ENCODE measurements at regions not wholly inside any gene's neighbourhood (a gene's known extent, or its start where the extent isn't known, plus 50 kb on each side); places are given as distances from the start of the nearest gene placed in this dataset.

GRCh38 chr1:191992118-191992517 lies 166.1 kb upstream of the RGS18 start:
- no peak for DNase-seq (ENCODE audit: low spot score)

GRCh38 chr1:191993549-191993948 lies 164.7 kb upstream of the RGS18 start:
- no peak for DNase-seq (ENCODE audit: low spot score)

GRCh38 chr1:192002063-192002462 lies 156.2 kb upstream of the RGS18 start:
- no peak for DNase-seq (ENCODE audit: low spot score)

GRCh38 chr1:192003295-192004077 lies 154.8 kb upstream of the RGS18 start:
- DNase-seq (ENCODE audit: low spot score) = no peak

GRCh38 chr1:192005976-192006375 lies 152.3 kb upstream of the RGS18 start:
- DNase-seq (ENCODE audit: low spot score) = no peak

- no peak for DNase-seq (ENCODE audit: low spot score)
These were observed 149.9 kb upstream of the RGS18 start for GRCh38 chr1:192008281-192008825.

GRCh38 chr1:192010406-192010805 lies 147.9 kb upstream of the RGS18 start:
- no peak for DNase-seq (ENCODE audit: low spot score)

- DNase-seq (ENCODE audit: low spot score) = no peak
These were observed 146.7 kb upstream of the RGS18 start for GRCh38 chr1:192011525-192011924.

- DNase-seq (ENCODE audit: low spot score) = no peak
These were observed 135.4 kb upstream of the RGS18 start for GRCh38 chr1:192022827-192023226.

GRCh38 chr1:192024881-192025280 lies 133.4 kb upstream of the RGS18 start:
- no peak for DNase-seq (ENCODE audit: low spot score)

- DNase-seq (ENCODE audit: low spot score) = no peak
These were observed 119.7 kb upstream of the RGS18 start for GRCh38 chr1:192038567-192038966.

- DNase-seq (ENCODE audit: low spot score) = no peak
These were observed 113.1 kb upstream of the RGS18 start for GRCh38 chr1:192045131-192045530.

- no peak for DNase-seq (ENCODE audit: low spot score)
These were observed 104.7 kb upstream of the RGS18 start for GRCh38 chr1:192053531-192053971.

GRCh38 chr1:192057766-192058165 lies 100.5 kb upstream of the RGS18 start:
- no peak for DNase-seq (ENCODE audit: low spot score)

GRCh38 chr1:192059407-192059806 lies 98.9 kb upstream of the RGS18 start:
- DNase-seq (ENCODE audit: low spot score) = no peak

- DNase-seq (ENCODE audit: low spot score) = no peak
These were observed 96.7 kb upstream of the RGS18 start for GRCh38 chr1:192061556-192061955.

GRCh38 chr1:192065087-192065486 lies 93.2 kb upstream of the RGS18 start:
- DNase-seq (ENCODE audit: low spot score) = no peak

- no peak for DNase-seq (ENCODE audit: low spot score)
These were observed 92.1 kb upstream of the RGS18 start for GRCh38 chr1:192066202-192066601.

GRCh38 chr1:192067360-192067759 lies 90.9 kb upstream of the RGS18 start:
- no peak for DNase-seq (ENCODE audit: low spot score)

GRCh38 chr1:192070213-192070612 lies 88.0 kb upstream of the RGS18 start:
- no peak for DNase-seq (ENCODE audit: low spot score)

GRCh38 chr1:192080684-192081083 lies 77.6 kb upstream of the RGS18 start:
- DNase-seq (ENCODE audit: low spot score) = no peak

GRCh38 chr1:192081359-192081758 lies 76.9 kb upstream of the RGS18 start:
- DNase-seq (ENCODE audit: low spot score) = no peak

GRCh38 chr1:192086644-192087043 lies 71.6 kb upstream of the RGS18 start:
- DNase-seq (ENCODE audit: low spot score) = no peak

- no peak for DNase-seq (ENCODE audit: low spot score)
These were observed 70.9 kb upstream of the RGS18 start for GRCh38 chr1:192087334-192087733.
